ENCODE measurements at regions not wholly inside any gene's neighbourhood (a gene's known extent, or its start where the extent isn't known, plus 50 kb on each side); places are given as distances from the start of the nearest gene placed in this dataset.

DNA sequence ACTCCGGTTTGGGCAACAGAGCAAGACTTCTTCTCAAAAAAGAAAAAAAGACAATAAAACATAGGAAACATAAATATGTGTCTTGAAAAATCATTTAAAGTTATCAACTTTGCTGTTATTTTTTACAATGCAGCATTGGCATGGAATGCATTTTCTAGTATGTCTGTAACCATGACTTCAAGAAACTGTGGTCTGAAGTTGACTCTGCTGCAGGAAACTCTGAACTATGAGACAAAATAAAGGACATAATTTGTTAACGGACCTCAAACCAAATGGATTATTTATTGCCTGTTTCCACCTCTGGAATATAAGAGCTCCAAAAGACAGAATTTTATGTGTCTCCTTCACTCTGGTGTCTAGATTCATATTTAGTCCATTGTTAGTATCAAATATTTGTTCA, 79.1 kb downstream of the TRIB2 start:
- DNase-seq = no peak

DNA sequence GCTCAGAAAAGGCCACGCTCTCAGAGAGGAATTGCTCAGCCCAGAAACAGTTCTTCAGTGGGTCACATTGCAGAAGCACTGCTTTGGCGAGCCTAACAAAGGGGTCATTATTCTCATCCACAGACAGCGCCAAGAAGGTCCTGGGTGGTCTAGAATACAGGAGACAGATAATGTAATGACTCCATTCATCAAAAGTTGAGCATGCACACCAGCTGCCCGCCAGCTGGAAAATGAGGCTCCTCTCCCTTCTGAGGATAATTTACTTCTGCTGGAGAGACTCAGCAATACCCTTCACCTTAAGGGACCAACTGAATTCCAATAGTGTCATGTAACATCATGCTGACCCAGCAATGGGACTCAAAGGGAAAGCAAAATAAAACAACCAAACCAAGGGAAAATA, 79.9 kb downstream of the TRIB2 start:
- no peak for DNase-seq

- no peak for DNase-seq
Observed at GRCh38 chr2:12797815-12798214, 81.1 kb downstream of the TRIB2 start.

DNA sequence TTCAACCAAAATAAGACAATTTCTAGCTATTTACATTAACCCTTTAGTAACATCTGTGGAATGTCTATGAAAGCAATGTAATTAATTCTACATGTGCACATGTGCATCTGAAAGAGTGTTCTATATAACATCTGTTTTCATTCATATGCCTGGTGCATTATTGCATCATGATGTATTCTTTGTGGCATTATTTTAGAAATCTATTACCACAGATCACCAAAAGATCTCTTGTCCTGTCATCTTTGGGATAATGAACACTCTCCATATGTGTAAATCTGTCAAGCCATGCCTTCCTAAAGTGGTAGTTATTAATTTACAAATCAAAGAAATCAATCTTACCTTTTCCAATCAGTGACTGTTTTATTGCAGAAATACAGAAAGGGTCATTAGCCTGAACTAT, 86.9 kb downstream of the TRIB2 start:
- no peak for DNase-seq

DNA sequence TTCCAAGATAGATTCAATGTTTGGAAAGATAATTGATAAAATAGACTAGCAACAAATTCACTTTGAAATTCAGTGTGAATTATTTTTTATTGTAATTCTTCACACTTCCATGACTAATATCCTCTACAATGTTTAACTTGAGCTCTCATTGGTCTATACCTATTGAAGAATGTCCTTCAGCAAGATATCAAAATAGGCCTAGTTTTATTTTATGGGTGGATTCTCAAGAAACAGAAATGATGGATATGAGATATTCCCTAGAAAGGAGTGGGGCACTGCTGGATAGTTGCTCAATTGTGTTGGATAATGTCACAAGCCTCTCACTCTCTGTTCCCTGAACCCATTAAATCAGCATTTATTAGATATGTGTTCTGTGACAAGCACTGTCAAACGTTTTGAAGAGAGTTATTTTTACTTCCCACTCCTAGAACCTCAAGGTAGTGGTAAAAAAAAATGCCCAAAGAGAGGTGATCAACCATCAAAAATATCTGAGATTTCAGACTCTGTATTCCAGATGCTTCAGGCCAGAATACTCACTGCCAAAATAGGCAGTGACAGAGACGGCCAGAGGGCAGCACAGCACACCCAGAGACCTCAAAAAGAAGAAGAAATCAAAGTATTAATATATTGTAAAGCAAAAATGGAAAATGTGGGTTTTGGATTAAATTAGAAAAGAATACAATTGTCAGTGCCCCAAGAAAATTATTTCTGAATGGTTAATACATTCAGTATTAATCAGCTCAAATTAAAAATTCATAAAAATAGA, 87.5 kb downstream of the TRIB2 start:
- DNase-seq = no peak

DNA sequence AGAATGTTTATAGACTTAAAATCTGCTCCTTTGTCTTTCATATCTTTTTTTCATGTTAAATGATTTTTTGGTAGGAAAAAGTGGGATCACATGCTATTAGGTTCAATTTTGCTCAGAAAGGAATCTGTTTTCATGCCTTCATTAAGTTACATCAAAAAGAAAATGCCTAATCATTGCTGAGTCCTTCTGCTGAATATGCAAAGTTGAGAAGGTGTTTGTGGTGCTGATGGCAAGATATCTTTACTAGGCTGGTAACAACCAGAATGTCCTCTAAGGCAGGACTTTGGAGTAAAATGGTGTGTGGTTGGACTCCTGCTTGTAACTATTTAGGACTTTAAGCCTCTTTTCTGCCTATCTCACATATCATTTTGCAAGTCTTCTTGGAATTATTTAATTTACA, 88.3 kb downstream of the TRIB2 start:
- no peak for DNase-seq

GRCh38 chr2:12806549-12807242, 90.0 kb downstream of the TRIB2 start:
- no peak for DNase-seq

- no peak for DNase-seq
Observed at GRCh38 chr2:12807907-12808810, 91.4 kb downstream of the TRIB2 start.

DNA sequence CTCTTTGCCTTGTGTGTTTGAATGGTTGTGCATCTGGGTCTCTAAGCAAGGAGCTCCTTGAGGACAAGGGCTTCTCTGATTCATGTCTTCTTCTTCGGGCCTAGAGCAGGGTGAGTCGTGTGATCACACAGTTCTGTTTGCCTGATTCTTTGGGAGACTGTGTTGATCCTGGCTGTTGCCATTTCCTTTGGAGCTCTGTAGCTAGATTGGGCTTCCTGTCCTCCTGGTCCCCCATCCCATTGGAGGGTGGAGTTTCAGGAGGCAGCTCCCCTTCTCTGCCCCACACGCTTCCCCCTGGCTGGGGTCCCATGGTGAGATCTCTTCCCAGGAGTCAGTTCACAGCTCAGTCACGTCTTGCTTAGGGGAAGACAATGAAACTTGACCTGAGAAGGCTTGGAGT, 92.8 kb downstream of the TRIB2 start:
- no peak for DNase-seq

DNA sequence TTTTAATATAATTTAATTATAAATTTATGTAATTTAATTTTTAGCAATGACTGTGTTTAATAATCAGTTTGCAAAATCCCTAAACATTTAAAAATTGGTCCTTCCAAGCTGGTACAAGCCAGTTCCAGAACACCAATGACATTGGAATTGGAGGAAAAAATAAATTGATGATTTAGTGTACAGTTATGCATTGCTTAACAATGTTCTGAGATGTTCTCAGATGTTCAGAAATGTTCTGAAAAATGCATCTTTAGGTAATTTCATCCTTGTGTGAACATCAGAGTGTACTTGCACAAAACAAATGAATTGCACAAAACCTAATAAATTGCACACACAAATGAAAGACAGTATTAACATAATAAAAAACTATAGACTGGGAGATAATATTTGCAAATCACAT, 95.2 kb downstream of the TRIB2 start:
- no peak for DNase-seq

DNA sequence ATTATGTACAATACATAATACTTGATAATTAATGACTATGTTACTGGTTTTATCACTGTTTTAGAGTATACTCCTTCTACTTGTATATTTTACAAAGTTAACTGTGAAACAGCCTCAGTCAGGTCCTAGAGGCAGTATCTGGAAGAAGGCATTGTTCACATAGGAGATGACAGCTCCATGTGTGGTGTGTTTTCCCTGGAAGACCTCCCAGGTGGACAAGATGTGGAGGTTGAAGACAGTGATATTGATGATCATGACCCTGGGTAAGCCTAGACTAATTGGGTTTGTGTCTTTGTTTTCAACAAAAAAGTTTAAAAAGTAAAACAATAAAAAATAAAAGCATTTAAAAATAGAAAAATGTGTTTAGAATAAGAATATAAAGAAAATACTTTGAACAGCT, 96.4 kb downstream of the TRIB2 start:
- no peak for DNase-seq

GRCh38 chr2:12816379-12817306, 99.9 kb downstream of the TRIB2 start:
- no peak for DNase-seq

- DNase-seq = no peak
Observed at GRCh38 chr2:12817870-12818269, 101.1 kb downstream of the TRIB2 start.

DNA sequence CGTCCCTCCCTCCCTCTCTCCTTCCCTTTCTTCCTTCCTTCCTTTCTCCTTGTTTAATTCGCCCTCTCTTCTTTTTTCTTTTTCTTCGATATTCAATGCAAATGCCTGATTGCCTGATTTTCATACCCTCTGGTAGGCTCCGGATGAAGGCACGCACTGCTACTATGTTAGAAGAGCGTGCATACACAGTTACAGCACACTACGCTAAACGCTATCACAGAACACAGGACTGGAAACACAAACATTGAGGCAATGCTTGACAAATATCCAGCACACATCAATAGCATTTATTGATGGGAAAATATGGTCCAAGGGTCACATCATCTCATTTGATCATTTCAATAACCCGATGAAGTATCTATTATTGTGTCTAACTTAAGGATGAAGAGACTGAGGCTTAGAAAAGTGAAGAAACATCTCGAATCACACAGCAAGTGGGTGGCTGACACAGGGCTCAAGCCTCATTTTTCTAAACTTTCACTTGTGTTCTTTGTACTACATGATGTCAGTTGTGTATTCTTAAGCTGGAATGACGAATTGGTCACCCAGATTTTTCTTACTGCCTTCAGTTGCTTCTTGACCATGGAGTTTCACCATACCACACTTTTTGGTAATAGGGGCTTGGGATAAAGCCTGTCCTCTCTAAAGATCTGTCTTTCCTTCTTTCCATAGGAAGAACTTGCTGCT, 101.8 kb downstream of the TRIB2 start:
- no peak for DNase-seq

DNA sequence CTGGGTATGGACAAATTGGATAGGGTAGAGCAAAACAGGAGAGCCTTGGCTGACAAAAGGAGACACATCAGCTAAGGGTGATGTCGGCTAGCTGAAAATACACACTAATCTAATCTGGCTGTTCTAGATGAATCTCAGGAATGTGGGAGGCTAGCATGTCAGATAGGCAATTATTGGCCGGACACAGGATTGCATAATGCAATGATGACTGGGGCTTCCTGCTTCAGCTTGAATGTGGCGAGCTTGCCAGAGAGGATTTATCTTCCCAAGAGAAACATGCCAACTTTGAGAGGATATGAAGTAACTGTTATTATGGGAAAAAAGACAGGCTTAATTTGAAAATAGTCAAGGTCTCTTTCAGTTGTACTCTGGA, 102.4 kb downstream of the TRIB2 start:
- no peak for DNase-seq

DNA sequence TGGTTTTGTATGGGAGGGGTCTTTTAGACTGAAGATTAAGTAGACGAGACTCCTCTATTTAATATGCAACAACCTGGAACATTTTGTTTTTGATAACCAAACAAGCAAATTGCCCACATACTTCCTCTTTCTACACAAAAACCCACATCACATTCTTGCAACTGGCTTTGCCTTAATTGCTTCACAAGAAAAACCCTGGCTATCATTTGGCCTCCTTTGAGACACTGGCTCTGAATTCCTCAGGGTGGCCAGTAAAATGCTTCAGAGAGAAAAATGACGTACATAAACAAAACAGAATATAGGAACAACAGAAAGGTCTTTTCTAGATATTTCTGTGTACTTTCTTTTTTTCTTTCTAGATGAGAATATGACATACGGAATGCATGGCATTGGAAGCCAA, 103.0 kb downstream of the TRIB2 start:
- no peak for DNase-seq

GRCh38 chr2:12821656-12822055, 104.9 kb downstream of the TRIB2 start:
- DNase-seq = no peak

- DNase-seq = no peak
Observed at GRCh38 chr2:12824351-12824777, 107.6 kb downstream of the TRIB2 start.

GRCh38 chr2:12824778-12825379, 108.1 kb downstream of the TRIB2 start:
- no peak for DNase-seq

- no peak for DNase-seq
Observed at GRCh38 chr2:12826781-12827180, 110.0 kb downstream of the TRIB2 start.

DNA sequence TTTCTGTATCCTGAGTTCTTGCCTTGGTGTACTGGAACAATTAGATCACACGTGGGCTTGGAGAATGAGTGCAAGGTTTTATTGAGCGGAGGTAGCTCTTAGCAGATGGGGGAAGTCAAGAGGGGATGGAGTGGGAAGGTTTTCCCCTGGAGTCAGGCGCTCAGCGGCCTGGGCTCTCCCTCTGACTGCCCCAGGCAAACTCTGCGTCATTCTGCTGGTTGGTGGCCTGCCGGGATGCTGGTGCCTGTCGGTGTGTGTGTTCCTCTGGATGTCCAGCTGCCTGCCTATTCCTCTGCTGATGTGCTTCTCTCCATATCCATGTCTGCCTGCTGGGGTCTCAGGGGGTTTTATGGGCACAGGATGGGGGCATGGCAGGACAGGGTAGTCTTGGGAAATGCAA, 111.0 kb downstream of the TRIB2 start:
- DNase-seq = no peak

DNA sequence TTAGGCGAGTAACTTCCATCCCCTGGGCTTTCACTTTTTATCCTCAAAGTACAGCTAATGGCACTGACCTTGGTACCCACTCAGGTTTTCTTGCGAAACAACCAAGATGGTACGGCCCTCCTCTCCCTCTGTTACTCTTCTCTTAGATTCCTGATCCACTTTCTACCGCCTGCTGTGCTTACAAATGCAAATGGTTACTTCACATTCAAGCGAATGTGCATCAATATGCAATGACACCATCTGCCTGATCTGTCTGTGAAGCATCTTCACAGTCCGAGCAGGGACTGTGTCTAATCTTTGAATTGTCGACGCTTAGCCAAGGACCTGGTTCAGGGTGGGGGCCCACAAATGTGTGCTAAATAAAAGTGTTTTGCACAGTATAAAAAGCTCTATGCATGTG, 112.2 kb downstream of the TRIB2 start:
- no peak for DNase-seq

Measured in stimulated activated CD4-positive, alpha-beta T cell treated with anti-CD3 and anti-CD28 coated beads, Interleukin-4, amount 100 ng/mL, for 24 hours (primary cell).